ENCODE measurements at regions not wholly inside any gene's neighbourhood (a gene's known extent, or its start where the extent isn't known, plus 50 kb on each side); places are given as distances from the start of the nearest gene placed in this dataset.

- Histone ChIP-seq H3K36me3 (ENCODE audit: control insufficient read depth, insufficient read depth, low read length) (peaks cover 7% of the 10 kb centered on the region), H3K27me3 (ENCODE audit: control insufficient read depth, insufficient read depth, low read length, poor library complexity, severe bottlenecking) (no peaks in the 10 kb centered on the region), H3K9ac (ENCODE audit: extremely low read depth, low read length, poor library complexity, severe bottlenecking) (no peak overlapping the region), H3K4me1 (ENCODE audit: control insufficient read depth, insufficient read depth, low read length) (no peaks in the 10 kb centered on the region), H3K9me3 (ENCODE audit: control insufficient read depth, low read length) (no peaks in the 10 kb centered on the region), H3K4me3 (ENCODE audit: low read length) (no peak overlapping the region), H3K27ac (ENCODE audit: low read depth, low read length) (no peak overlapping the region)
- peak; percentile 44 for DNase-seq
- peak overlapping the region; percentile 14 for H3K27ac Mint-ChIP-seq
- no peaks in the 10 kb centered on the region for H3K27me3 Mint-ChIP-seq (ENCODE audit: insufficient read depth)
- no peak for TF ChIP-seq CTCF (conservative IDR thresholded peaks at IDR 0.05)
- H3K4me1 Mint-ChIP-seq: peaks cover 23% of the 10 kb centered on the region
- H3K9me3 Mint-ChIP-seq: no peaks in the 10 kb centered on the region
- H3K4me3 Mint-ChIP-seq: no peak overlapping the region
- 93 to 95% methylated on average over 4 to 8 of the region's 8 CpGs for WGBS, 2 experiments (ENCODE audit: insufficient coverage in 1 of 2, insufficient read length in 1 of 2)
- peaks cover 8% of the 10 kb centered on the region for H3K36me3 Mint-ChIP-seq (ENCODE audit: low read depth)
Measured at GRCh38 chr12:12018454-12018853, 52.3 kb upstream of the BCL2L14 start.

GRCh38 chr12:12019881-12020280 is 50.9 kb upstream of the BCL2L14 start:
- 89 to 96% methylated on average over 3 to 9 of the region's 9 CpGs for WGBS, 2 experiments (ENCODE audit: insufficient coverage in 1 of 2, insufficient read length in 1 of 2)
- no peak overlapping the region for H3K27ac ChIP-seq (ENCODE audit: low read depth, low read length)
- TF ChIP-seq CTCF (conservative IDR thresholded peaks at IDR 0.05): no peak
- Mint-ChIP-seq H3K27ac (no peak overlapping the region), H3K4me1 (peaks cover 26% of the 10 kb centered on the region), H3K27me3 (ENCODE audit: insufficient read depth) (no peaks in the 10 kb centered on the region), H3K4me3 (no peak overlapping the region), H3K9me3 (no peaks in the 10 kb centered on the region), H3K36me3 (ENCODE audit: low read depth) (peaks cover 5% of the 10 kb centered on the region)
- DNase-seq: peak; percentile 45
- H3K9me3 ChIP-seq (ENCODE audit: control insufficient read depth, low read length): no peaks in the 10 kb centered on the region
- no peak overlapping the region for H3K4me3 ChIP-seq (ENCODE audit: low read length)
- H3K27me3 ChIP-seq (ENCODE audit: control insufficient read depth, insufficient read depth, low read length, poor library complexity, severe bottlenecking): no peaks in the 10 kb centered on the region
- H3K36me3 ChIP-seq (ENCODE audit: control insufficient read depth, insufficient read depth, low read length): peaks cover 7% of the 10 kb centered on the region
- H3K4me1 ChIP-seq (ENCODE audit: control insufficient read depth, insufficient read depth, low read length): no peaks in the 10 kb centered on the region
- no peak overlapping the region for H3K9ac ChIP-seq (ENCODE audit: extremely low read depth, low read length, poor library complexity, severe bottlenecking)

GRCh38 chr12:12020762-12021161 is 50.0 kb upstream of the BCL2L14 start:
- Mint-ChIP-seq H3K4me3 (no peak overlapping the region), H3K27me3 (ENCODE audit: insufficient read depth) (no peaks in the 10 kb centered on the region), H3K9me3 (no peaks in the 10 kb centered on the region), H3K4me1 (peaks cover 26% of the 10 kb centered on the region), H3K36me3 (ENCODE audit: low read depth) (no peaks in the 10 kb centered on the region), H3K27ac (no peak overlapping the region)
- no peak overlapping the region for H3K9ac ChIP-seq (ENCODE audit: extremely low read depth, low read length, poor library complexity, severe bottlenecking)
- H3K4me1 ChIP-seq (ENCODE audit: control insufficient read depth, insufficient read depth, low read length): no peaks in the 10 kb centered on the region
- H3K4me3 ChIP-seq (ENCODE audit: low read length): no peak overlapping the region
- H3K27me3 ChIP-seq (ENCODE audit: control insufficient read depth, insufficient read depth, low read length, poor library complexity, severe bottlenecking): no peaks in the 10 kb centered on the region
- no peaks in the 10 kb centered on the region for H3K9me3 ChIP-seq (ENCODE audit: control insufficient read depth, low read length)
- no peak overlapping the region for H3K27ac ChIP-seq (ENCODE audit: low read depth, low read length)
- peaks cover 7% of the 10 kb centered on the region for H3K36me3 ChIP-seq (ENCODE audit: control insufficient read depth, insufficient read depth, low read length)
- DNase-seq: no peak
- TF ChIP-seq CTCF (conservative IDR thresholded peaks at IDR 0.05): no peak
- WGBS, 2 experiments (ENCODE audit: insufficient coverage in 1 of 2, insufficient read length in 1 of 2): 94 to 95% methylated on average over 4 of the region's 4 CpGs

Data from endodermal cell (in vitro differentiated cells).